ENCODE measurements at regions not wholly inside any gene's neighbourhood (a gene's known extent, or its start where the extent isn't known, plus 50 kb on each side); places are given as distances from the start of the nearest gene placed in this dataset.

DNA sequence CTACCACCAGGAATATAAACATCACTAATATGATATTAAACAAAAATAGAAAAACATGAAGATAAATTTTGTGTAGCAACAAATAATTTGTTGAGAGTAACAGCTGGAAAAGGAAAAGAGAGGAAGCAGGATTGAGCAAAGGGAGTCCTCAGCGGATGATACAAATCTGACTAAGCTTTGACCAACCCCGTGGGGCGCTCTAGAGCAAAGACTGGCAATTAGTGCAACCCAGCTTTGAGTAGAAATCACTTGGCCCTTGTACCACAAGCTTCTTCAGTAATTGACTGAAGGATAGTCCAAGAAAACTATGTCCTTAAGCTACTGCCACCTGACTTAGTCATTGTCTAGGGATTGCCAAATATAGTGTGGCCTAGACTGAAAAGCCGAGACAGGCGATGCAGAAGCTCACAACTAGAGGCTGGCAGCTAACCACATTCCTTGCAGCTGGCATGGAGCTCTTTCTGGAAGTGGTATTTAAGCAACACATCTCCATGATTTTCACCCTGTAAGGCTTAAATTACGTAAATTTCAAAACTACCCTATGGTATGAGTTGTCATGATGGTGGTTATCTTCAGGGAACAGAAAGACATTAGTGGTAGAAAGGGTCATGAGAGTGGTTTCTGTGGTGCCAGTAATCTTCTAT is 396.0 kb downstream of the PDGFC start:
- no peak for TF ChIP-seq POLR2A (IDR thresholded peaks at IDR 0.05)
- TF ChIP-seq, protein P1, sequence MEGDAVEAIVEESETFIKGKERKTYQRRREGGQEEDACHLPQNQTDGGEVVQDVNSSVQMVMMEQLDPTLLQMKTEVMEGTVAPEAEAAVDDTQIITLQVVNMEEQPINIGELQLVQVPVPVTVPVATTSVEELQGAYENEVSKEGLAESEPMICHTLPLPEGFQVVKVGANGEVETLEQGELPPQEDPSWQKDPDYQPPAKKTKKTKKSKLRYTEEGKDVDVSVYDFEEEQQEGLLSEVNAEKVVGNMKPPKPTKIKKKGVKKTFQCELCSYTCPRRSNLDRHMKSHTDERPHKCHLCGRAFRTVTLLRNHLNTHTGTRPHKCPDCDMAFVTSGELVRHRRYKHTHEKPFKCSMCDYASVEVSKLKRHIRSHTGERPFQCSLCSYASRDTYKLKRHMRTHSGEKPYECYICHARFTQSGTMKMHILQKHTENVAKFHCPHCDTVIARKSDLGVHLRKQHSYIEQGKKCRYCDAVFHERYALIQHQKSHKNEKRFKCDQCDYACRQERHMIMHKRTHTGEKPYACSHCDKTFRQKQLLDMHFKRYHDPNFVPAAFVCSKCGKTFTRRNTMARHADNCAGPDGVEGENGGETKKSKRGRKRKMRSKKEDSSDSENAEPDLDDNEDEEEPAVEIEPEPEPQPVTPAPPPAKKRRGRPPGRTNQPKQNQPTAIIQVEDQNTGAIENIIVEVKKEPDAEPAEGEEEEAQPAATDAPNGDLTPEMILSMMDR (IDR thresholded peaks at IDR 0.05), result no peak

Data from lower leg skin (tissue), 3 donors.